WTC11 (cell line): ENCODE measurements at regions not wholly inside any gene's neighbourhood (a gene's known extent, or its start where the extent isn't known, plus 50 kb on each side); places are given as distances from the start of the nearest gene placed in this dataset.
A peak's percentile ranks its signal among the peaks of the same experiment; 100 is the strongest.

ENCODE experiments used
- ATAC-seq: fragments of 200-7000 bp; cut with Tn5 transposase; 2 replicates; pipeline ENCODE4 v1.10.0; 2021; ENCODE audit warnings: mild to moderate bottlenecking, moderate library complexity
- CTCF ChIA-PET: fragments of 300-600 bp; sonication (Branson Sonifier 250); formaldehyde crosslinking; loops from one replicate; lab custom pipeline; 2021; ENCODE audit warnings: antibody characterized with exemption; lab: Charles Lee
- POLR2A ChIA-PET: fragments of 350-600 bp; sonication (Branson Sonifier 250); formaldehyde crosslinking; loops from one replicate; lab custom pipeline; 2021; ENCODE audit warnings: antibody characterized with exemption; lab: Charles Lee
- DNase-seq: peaks from one replicate; pipeline ENCODE4 v3.0.0; 2021; ENCODE audit warnings: low spot score
- H3K27ac Mint-ChIP-seq: 2 replicates; pipeline ENCODE4 v1.8.0; 2021; ENCODE audit warnings: mixed read lengths
- H3K27me3 Mint-ChIP-seq: 2 replicates; pipeline ENCODE4 v1.8.0; 2021; ENCODE audit warnings: low read depth, mild to moderate bottlenecking, moderate library complexity, mixed read lengths
- H3K36me3 Mint-ChIP-seq: 2 replicates; pipeline ENCODE4 v1.8.0; 2021; ENCODE audit warnings: mixed read lengths
- H3K4me1 Mint-ChIP-seq: 2 replicates; pipeline ENCODE4 v1.8.0; 2022; ENCODE audit warnings: mixed read lengths
- H3K4me3 Mint-ChIP-seq: 2 replicates; pipeline ENCODE4 v1.8.0; 2021; ENCODE audit warnings: mild to moderate bottlenecking, moderate library complexity, mixed read lengths
- H3K9me3 Mint-ChIP-seq: 2 replicates; pipeline ENCODE4 v1.8.0; 2021; ENCODE audit warnings: mixed read lengths
- AR ChIP-seq: fragments of 250-450 bp; sonication (Bioruptor Pico); IDR thresholded peaks from 2 replicates; pipeline ENCODE4 v1.9.0; 2021; ENCODE audit warnings: mild to moderate bottlenecking
- ATF3 ChIP-seq: sonication (generic); formaldehyde crosslinking; conservative IDR thresholded peaks from 2 replicates; pipeline ENCODE4 v1.8.1; 2022; ENCODE audit warnings: mild to moderate bottlenecking, missing genetic modification reagents
- CTCF ChIP-seq: fragments of 200-600 bp; IDR thresholded peaks from 2 replicates; pipeline ENCODE4 v1.8.0; 2022; ENCODE audit warnings: antibody characterized with exemption
- E2F5 ChIP-seq: sonication (generic); formaldehyde crosslinking; IDR thresholded peaks from 2 replicates; pipeline ENCODE4 v1.8.1; 2022; ENCODE audit warnings: mild to moderate bottlenecking, moderate library complexity, missing genetic modification reagents
- ESRRA ChIP-seq: sonication (generic); formaldehyde crosslinking; IDR thresholded peaks from 2 replicates; pipeline ENCODE4 v1.8.1; 2022; ENCODE audit warnings: mild to moderate bottlenecking, missing genetic modification reagents, borderline replicate concordance
- FOXP4 ChIP-seq: sonication (generic); formaldehyde crosslinking; IDR thresholded peaks from 2 replicates; pipeline ENCODE4 v1.8.0; 2022; ENCODE audit warnings: mild to moderate bottlenecking, missing genetic modification reagents
- GTF2I ChIP-seq: fragments of 250-450 bp; sonication (Bioruptor Pico); conservative IDR thresholded peaks from 2 replicates; pipeline ENCODE4 v1.4.0; 2021; ENCODE audit warnings: mild to moderate bottlenecking
- IRF2 ChIP-seq: sonication (generic); formaldehyde crosslinking; IDR thresholded peaks from 2 replicates; pipeline ENCODE4 v1.8.0; 2022; ENCODE audit warnings: low read depth, missing genetic modification reagents, borderline replicate concordance
- JUN ChIP-seq: sonication (generic); formaldehyde crosslinking; IDR thresholded peaks from 2 replicates; pipeline ENCODE4 v1.8.0; 2023; ENCODE audit warnings: mild to moderate bottlenecking, missing genetic modification reagents
- MLX ChIP-seq: sonication (generic); formaldehyde crosslinking; IDR thresholded peaks from 2 replicates; pipeline ENCODE4 v1.8.1; 2023; ENCODE audit warnings: mild to moderate bottlenecking, missing genetic modification reagents, moderate library complexity
- MXD4 ChIP-seq: fragments of 250-450 bp; sonication (Bioruptor Pico); IDR thresholded peaks from 2 replicates; pipeline ENCODE4 v1.8.0; 2021; ENCODE audit warnings: mild to moderate bottlenecking, moderate library complexity, borderline replicate concordance
- NFATC4 ChIP-seq: fragments of 250-450 bp; sonication (Bioruptor Pico); IDR thresholded peaks from 2 replicates; pipeline ENCODE4 v1.9.0; 2021; ENCODE audit warnings: mild to moderate bottlenecking
- NR3C1 ChIP-seq: sonication (generic); formaldehyde crosslinking; conservative IDR thresholded peaks from 2 replicates; pipeline ENCODE4 v1.8.1; 2023; ENCODE audit warnings: low read depth, mild to moderate bottlenecking, missing genetic modification reagents
- OVOL2 ChIP-seq: fragments of 250-450 bp; sonication (Bioruptor Pico); IDR thresholded peaks from 2 replicates; pipeline ENCODE4 v1.9.0; 2021; ENCODE audit warnings: mild to moderate bottlenecking, borderline replicate concordance
- SMAD3 ChIP-seq: sonication (generic); formaldehyde crosslinking; IDR thresholded peaks from 2 replicates; pipeline ENCODE4 v1.8.0; 2022; ENCODE audit warnings: missing genetic modification reagents, mild to moderate bottlenecking, borderline replicate concordance
- SP1 ChIP-seq: sonication (generic); formaldehyde crosslinking; conservative IDR thresholded peaks from 2 replicates; pipeline ENCODE4 v1.8.1; 2022; ENCODE audit warnings: missing genetic modification reagents
- TCF7 ChIP-seq: sonication (generic); formaldehyde crosslinking; IDR thresholded peaks from 2 replicates; pipeline ENCODE4 v1.8.0; 2022; ENCODE audit warnings: mild to moderate bottlenecking, low read depth, missing genetic modification reagents, moderate library complexity
- TEAD1 ChIP-seq: sonication (generic); formaldehyde crosslinking; IDR thresholded peaks from 2 replicates; pipeline ENCODE4 v1.8.0; 2022; ENCODE audit warnings: mild to moderate bottlenecking, missing genetic modification reagents
- TP53 ChIP-seq: sonication (generic); formaldehyde crosslinking; IDR thresholded peaks from 2 replicates; pipeline ENCODE4 v1.8.1; 2023; ENCODE audit warnings: mild to moderate bottlenecking, missing genetic modification reagents
- USF2 ChIP-seq: sonication (generic); formaldehyde crosslinking; IDR thresholded peaks from 2 replicates; pipeline ENCODE4 v1.8.1; 2023; ENCODE audit warnings: mild to moderate bottlenecking, missing genetic modification reagents, moderate library complexity
- ZNF396 ChIP-seq: fragments of 250-450 bp; sonication (Bioruptor Pico); IDR thresholded peaks from 2 replicates; pipeline ENCODE4 v1.8.0; 2021; ENCODE audit warnings: mild to moderate bottlenecking, moderate library complexity, borderline replicate concordance
- ZNF416 ChIP-seq: fragments of 250-450 bp; sonication (Bioruptor Pico); IDR thresholded peaks from 2 replicates; pipeline ENCODE4 v1.9.0; 2021; ENCODE audit warnings: mild to moderate bottlenecking, inconsistent platforms
- ZNF423 ChIP-seq: fragments of 250-450 bp; sonication (Bioruptor Pico); IDR thresholded peaks from 2 replicates; pipeline ENCODE4 v2.1.2; 2022; ENCODE audit warnings: mild to moderate bottlenecking, moderate library complexity

GRCh38 chr4:25560605-25561004, 95.0 kb upstream of the SLC34A2 start:
- Mint-ChIP-seq H3K9me3 (no peaks in the 10 kb centered on the region), H3K27ac (no peak overlapping the region; the same call in 1 of the 2 replicates), H3K4me1 (peaks cover 11% of the 10 kb centered on the region), H3K4me3 (no peak overlapping the region), H3K27me3 (no peaks in the 10 kb centered on the region), H3K36me3 (no peaks in the 10 kb centered on the region)
- ChIA-PET POLR2A (no interaction called here), CTCF (no interaction called here)
- ATAC-seq: no peak
- no peak for TF ChIP-seq MLX (CRISPR knock-in tag)
- no peak for TF ChIP-seq AR (CRISPR knock-in tag)
- no peak for TF ChIP-seq ATF3
- TF ChIP-seq E2F5: no peak
- no peak for TF ChIP-seq TP53 (CRISPR knock-in tag)
- no peak for TF ChIP-seq JUN (CRISPR knock-in tag)
- DNase-seq: no peak

- H3K36me3 Mint-ChIP-seq: no peaks in the 10 kb centered on the region
- H3K4me3 Mint-ChIP-seq: no peak overlapping the region
- no peak for TF ChIP-seq ESRRA (CRISPR knock-in tag)
- no peak for TF ChIP-seq NFATC4 (CRISPR knock-in tag)
- TF ChIP-seq GTF2I (CRISPR knock-in tag): no peak
- no peak for TF ChIP-seq CTCF
- no peak for TF ChIP-seq ZNF423 (CRISPR knock-in tag)
- TF ChIP-seq SP1: no peak
- TF ChIP-seq, all 79 proteins: peak for 0
- ChIA-PET CTCF (interaction anchor here (0.6 kb wide), 1 partner anchor 17 kb away, joined by 5 read pairs; no protein-coding TSS in a partner anchor), POLR2A (no interaction called here)
- Mint-ChIP-seq H3K27ac (no peak overlapping the region), H3K27me3 (no peaks in the 10 kb centered on the region), H3K9me3 (no peaks in the 10 kb centered on the region), H3K4me1 (peaks cover 20% of the 10 kb centered on the region)
- no peak for DNase-seq
- no peak for ATAC-seq
Measured at GRCh38 chr4:25563071-25563564, 92.5 kb upstream of the SLC34A2 start.

- no peak for DNase-seq
- peak; percentile 60 for ATAC-seq
- Mint-ChIP-seq H3K36me3 (no peaks in the 10 kb centered on the region), H3K27ac (no peak overlapping the region), H3K4me1 (peaks cover 15% of the 10 kb centered on the region), H3K9me3 (no peaks in the 10 kb centered on the region), H3K27me3 (no peaks in the 10 kb centered on the region), H3K4me3 (no peak overlapping the region)
- CTCF ChIA-PET: interaction anchor here (0.8 kb wide), 1 partner anchor 227 kb away, joined by 3 read pairs; no protein-coding TSS in a partner anchor
- POLR2A ChIA-PET: interaction anchor here (0.6 kb wide), 1 partner anchor 86 kb away, joined by 4 read pairs; no protein-coding TSS in a partner anchor
- TF ChIP-seq FOXP4 (no peak), USF2 (no peak), IRF2 (CRISPR knock-in tag) (no peak), TP53 (CRISPR knock-in tag) (no peak), MXD4 (CRISPR knock-in tag) (no peak), TCF7 (CRISPR knock-in tag) (no peak), OVOL2 (CRISPR knock-in tag) (no peak), ZNF396 (CRISPR knock-in tag) (no peak), SMAD3 (no peak), ZNF416 (CRISPR knock-in tag) (no peak), TEAD1 (CRISPR knock-in tag) (no peak), NR3C1 (CRISPR knock-in tag) (no peak), E2F5 (no peak)
Measured at GRCh38 chr4:25564836-25565235, 90.8 kb upstream of the SLC34A2 start.
